Naive thymus-derived CD4-positive, alpha-beta T cell (primary cell): ENCODE measurements at regions not wholly inside any gene's neighbourhood (a gene's known extent, or its start where the extent isn't known, plus 50 kb on each side); places are given as distances from the start of the nearest gene placed in this dataset.

ENCODE experiments used
- ATAC-seq: fragments of 150-1000 bp; cut with Tn5 transposase; 2 replicates; pipeline ENCODE4 v1.10.0; 2021; ENCODE audit warnings: mild to moderate bottlenecking, moderate library complexity
- CTCF ChIA-PET: fragments of 350-600 bp; sonication (Branson Sonifier 250); formaldehyde crosslinking; loops from one replicate; lab custom pipeline; 2021; ENCODE audit warnings: antibody characterized with exemption; lab: Charles Lee
- POLR2A ChIA-PET: fragments of 350-600 bp; sonication (Branson Sonifier 250); formaldehyde crosslinking; loops from one replicate; lab custom pipeline; 2021; ENCODE audit warnings: antibody characterized with exemption, inconsistent platforms; lab: Charles Lee
- DNase-seq, 9 donors: peaks; one replicate each; pipeline versions ENCODE4 v3.0.0 to v3.0.0-alpha.2; 2020 to 2022; ENCODE audit warnings: mixed read lengths in 1 of 9
- H3K27ac ChIP-seq: one replicate; pipeline ENCODE4 v1.7.0; 2013; ENCODE audit warnings: mild to moderate bottlenecking, low read depth, low read length, moderate library complexity
- H3K27me3 ChIP-seq, 2 donors: one replicate each; pipeline ENCODE4 v1.7.0; 2013; ENCODE audit warnings: low read length in 2 of 2, mild to moderate bottlenecking in 2 of 2, moderate library complexity in 2 of 2; ENCODE audit not compliant: control insufficient read depth in 2 of 2, insufficient read depth in 2 of 2
- H3K36me3 ChIP-seq, 3 experiments: 1 replicate in 2 of 3; 2 replicates in 1 of 3; pipeline ENCODE4 v1.7.0; 2013; ENCODE audit warnings: low read length in 3 of 3, mild to moderate bottlenecking in 3 of 3, moderate library complexity in 1 of 3; ENCODE audit not compliant: insufficient read depth in 3 of 3, control insufficient read depth in 2 of 3
- H3K4me1 ChIP-seq, 2 donors: one replicate each; pipeline ENCODE4 v1.7.0; 2013; ENCODE audit warnings: low read length in 2 of 2, mild to moderate bottlenecking in 2 of 2, moderate library complexity in 1 of 2; ENCODE audit not compliant: control insufficient read depth in 2 of 2, insufficient read depth in 2 of 2
- H3K4me3 ChIP-seq: 2 replicates; pipeline ENCODE4 v1.7.0; 2013; ENCODE audit warnings: mild to moderate bottlenecking, low read length
- H3K9me3 ChIP-seq, 3 experiments: 1 replicate in 2 of 3; 2 replicates in 1 of 3; pipeline ENCODE4 v1.7.0; 2013; ENCODE audit warnings: low read length in 3 of 3; ENCODE audit not compliant: control insufficient read depth in 2 of 3
- H3K27ac Mint-ChIP-seq, 9 donors: one replicate each; pipeline ENCODE4 v1.8.0; 2020 to 2022; ENCODE audit warnings: mixed read lengths in 9 of 9, mild to moderate bottlenecking in 8 of 9, moderate library complexity in 5 of 9, inconsistent platforms in 2 of 9
- H3K27me3 Mint-ChIP-seq, 5 donors: one replicate each; pipeline ENCODE4 v1.8.0; 2021 to 2022; ENCODE audit warnings: mixed read lengths in 5 of 5, mild to moderate bottlenecking in 1 of 5
- H3K36me3 Mint-ChIP-seq, 5 donors: one replicate each; pipeline ENCODE4 v1.8.0; 2020 to 2022; ENCODE audit warnings: mixed read lengths in 5 of 5, mild to moderate bottlenecking in 3 of 5, inconsistent platforms in 1 of 5
- H3K4me1 Mint-ChIP-seq, 7 donors: one replicate each; pipeline ENCODE4 v1.8.0; 2020 to 2022; ENCODE audit warnings: mixed read lengths in 7 of 7, mild to moderate bottlenecking in 3 of 7, inconsistent platforms in 1 of 7
- H3K4me3 Mint-ChIP-seq, 10 donors: one replicate each; pipeline ENCODE4 v1.8.0; 2020 to 2022; ENCODE audit warnings: mild to moderate bottlenecking in 10 of 10, mixed read lengths in 10 of 10, moderate library complexity in 6 of 10, inconsistent platforms in 2 of 10
- H3K9me3 Mint-ChIP-seq, 11 donors: one replicate each; pipeline ENCODE4 v1.8.0; 2020 to 2022; ENCODE audit warnings: mixed read lengths in 11 of 11, mild to moderate bottlenecking in 4 of 11, inconsistent platforms in 1 of 11, moderate library complexity in 1 of 11
- intact Hi-C, 2 donors: fragments of 100-400 bp; cut with micrococcal nuclease; formaldehyde crosslinking; loops; one replicate each; pipeline ENCODE4 v1.15.1; 2023

DNA sequence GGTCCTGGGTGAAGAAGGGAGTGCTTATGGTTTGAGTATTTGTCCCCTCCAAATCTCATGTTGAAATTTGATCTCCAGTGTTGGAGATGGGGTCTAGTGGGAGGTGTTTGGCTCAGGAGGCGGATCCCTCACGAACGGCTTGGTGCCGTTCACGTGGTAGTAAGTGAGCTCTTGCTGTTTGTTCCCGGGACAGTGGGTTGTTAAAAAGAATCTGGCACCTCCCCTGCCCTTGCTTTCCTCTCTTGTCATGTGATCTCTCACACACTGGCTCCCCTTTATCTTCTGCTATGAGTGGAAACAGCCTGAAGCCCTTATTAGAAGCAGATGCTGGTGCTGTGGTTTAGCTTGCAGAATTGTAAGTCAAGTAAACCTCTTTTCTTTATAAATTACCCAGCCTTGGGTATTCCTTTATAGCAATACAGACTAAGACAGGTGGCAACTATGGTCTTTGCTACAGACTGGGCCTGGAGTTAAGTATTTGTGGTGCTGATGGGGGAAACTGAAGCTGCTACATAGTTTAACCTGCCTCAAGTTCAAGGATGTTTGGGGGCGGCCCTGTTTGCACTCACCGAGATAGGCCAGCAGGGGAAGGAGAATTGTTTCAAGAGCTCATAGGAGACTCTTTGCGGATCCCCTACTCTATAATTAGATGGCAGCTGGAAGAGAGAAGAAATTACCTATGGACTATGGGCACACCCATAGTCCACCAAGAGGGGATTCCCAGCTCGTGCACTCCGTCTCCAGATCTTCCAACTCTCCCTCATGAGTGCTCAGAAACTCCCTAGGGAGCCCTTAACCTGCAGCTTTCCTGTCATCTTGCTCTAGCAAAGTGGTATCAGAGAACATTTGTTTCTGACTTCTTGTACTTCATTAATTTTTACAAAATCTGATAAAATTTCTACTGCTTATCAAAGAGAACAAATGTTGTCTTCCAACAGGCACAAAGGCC is 164.6 kb downstream of the SLC15A5 start:
- POLR2A ChIA-PET = no interaction called here
- CTCF ChIA-PET = no interaction called here
- no peak for DNase-seq

DNA sequence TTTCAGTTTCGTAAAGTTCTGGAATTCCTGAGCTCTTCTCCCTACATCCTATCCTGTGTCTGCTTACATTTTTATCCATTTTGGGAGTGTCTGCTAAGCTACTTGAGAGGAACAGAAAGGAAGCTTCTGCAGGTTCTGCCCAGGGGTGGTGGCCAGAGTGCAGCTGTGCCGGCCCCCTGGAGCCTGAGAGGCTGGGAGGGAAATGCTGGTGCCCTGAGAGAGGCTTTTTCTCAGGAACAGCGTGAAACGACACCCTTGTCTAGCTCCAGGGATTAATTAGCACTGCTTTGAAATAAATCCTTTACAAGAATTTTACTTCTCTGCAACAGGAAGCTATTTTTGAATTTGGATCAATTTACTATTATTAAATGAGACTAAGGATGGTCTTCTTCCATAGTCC is 165.4 kb downstream of the SLC15A5 start:
- Histone ChIP-seq H3K4me1 (no peaks in the 10 kb centered on the region), H3K27ac (no peak overlapping the region), H3K9me3 (no peaks in the 10 kb centered on the region), H3K4me3 (no peak overlapping the region), H3K36me3 (no peaks in the 10 kb centered on the region), H3K27me3 (no peaks in the 10 kb centered on the region)
- H3K9me3 Mint-ChIP-seq = peaks cover 0 to 19% (median 7%) of the 10 kb centered on the region in 11 donors
- no peak for DNase-seq
- H3K36me3 Mint-ChIP-seq = no peaks in the 10 kb centered on the region
- no peaks in the 10 kb centered on the region for H3K4me1 Mint-ChIP-seq
- H3K27ac Mint-ChIP-seq = no peak overlapping the region
- no peak for ATAC-seq
- POLR2A ChIA-PET = no interaction called here
- intact Hi-C loops = no loop called here
- H3K27me3 Mint-ChIP-seq = peaks cover 0 to 15% (median 0%) of the 10 kb centered on the region in 5 donors
- H3K4me3 Mint-ChIP-seq = no peak overlapping the region
- CTCF ChIA-PET = no interaction called here

More for the DNA sequence above, 164.6 kb downstream of the SLC15A5 start:
- Mint-ChIP-seq H3K4me3 (no peak overlapping the region), H3K27ac (no peak overlapping the region), H3K9me3 (peaks cover 0 to 16% (median 5%) of the 10 kb centered on the region in 11 donors), H3K4me1 (no peaks in the 10 kb centered on the region), H3K27me3 (peaks cover 0 to 12% (median 0%) of the 10 kb centered on the region in 5 donors), H3K36me3 (no peaks in the 10 kb centered on the region)
- intact Hi-C loops = no loop called here
- H3K4me3 ChIP-seq = no peak overlapping the region
- H3K4me1 ChIP-seq = no peaks in the 10 kb centered on the region
- no peaks in the 10 kb centered on the region for H3K36me3 ChIP-seq
- H3K9me3 ChIP-seq = no peaks in the 10 kb centered on the region
- H3K27me3 ChIP-seq = no peaks in the 10 kb centered on the region
- H3K27ac ChIP-seq = no peak overlapping the region
- no peak for ATAC-seq

DNA sequence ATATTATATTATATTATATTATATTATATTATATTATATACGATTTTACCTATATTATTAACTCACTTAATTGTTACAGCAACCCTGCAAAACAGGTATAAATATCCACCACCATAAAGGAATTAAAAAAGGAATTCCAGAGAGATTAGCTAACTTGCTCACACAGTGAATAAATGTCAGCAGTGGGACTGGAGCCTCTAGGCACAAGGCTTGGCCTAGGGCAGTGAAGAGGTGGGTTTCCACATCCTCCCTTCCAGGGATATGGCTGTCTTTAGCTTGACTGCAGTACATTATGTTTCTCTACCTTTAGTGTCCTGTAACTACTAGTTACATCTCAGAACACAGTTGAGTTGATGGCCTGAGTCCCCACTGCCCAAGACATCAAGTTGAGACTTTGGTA is 166.9 kb downstream of the SLC15A5 start:
- H3K4me3 Mint-ChIP-seq = no peak overlapping the region
- no peaks in the 10 kb centered on the region for H3K36me3 Mint-ChIP-seq
- DNase-seq (no peak), ATAC-seq (no peak)
- ChIA-PET CTCF (no interaction called here), POLR2A (no interaction called here)
- H3K9me3 Mint-ChIP-seq = peaks cover 3 to 24% (median 10%) of the 10 kb centered on the region in 11 donors
- Histone ChIP-seq H3K27ac (no peak overlapping the region), H3K4me3 (no peak overlapping the region), H3K27me3 (no peaks in the 10 kb centered on the region), H3K4me1 (no peaks in the 10 kb centered on the region), H3K36me3 (no peaks in the 10 kb centered on the region), H3K9me3 (no peaks in the 10 kb centered on the region)
- H3K4me1 Mint-ChIP-seq = no peaks in the 10 kb centered on the region
- no peak overlapping the region for H3K27ac Mint-ChIP-seq
- intact Hi-C loops = no loop called here
- H3K27me3 Mint-ChIP-seq = peaks cover 0 to 15% (median 0%) of the 10 kb centered on the region in 5 donors

DNA sequence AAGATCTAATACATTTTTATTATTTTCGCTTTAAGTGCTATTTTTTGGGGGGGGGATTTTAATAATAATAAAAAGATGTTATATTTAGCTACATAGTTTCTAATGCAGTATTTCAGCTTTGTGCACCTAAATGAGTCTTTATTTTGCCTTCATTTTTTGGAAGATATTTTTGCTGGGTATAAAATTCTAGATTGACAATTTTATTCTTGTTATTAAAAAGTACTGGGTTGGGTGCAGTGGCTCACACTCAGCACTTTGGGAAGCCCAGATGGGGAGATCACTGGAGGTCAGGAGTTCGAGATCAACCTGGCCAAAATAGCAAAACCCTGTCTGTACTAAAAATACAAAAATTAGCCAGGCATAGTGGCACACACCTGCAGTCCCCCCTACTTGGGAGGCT is 173.6 kb downstream of the SLC15A5 start:
- no peak overlapping the region for H3K27ac Mint-ChIP-seq
- ChIA-PET CTCF (no interaction called here), POLR2A (no interaction called here)
- no peak overlapping the region for H3K4me3 Mint-ChIP-seq
- H3K9me3 Mint-ChIP-seq = peaks cover 3 to 51% (median 22%) of the 10 kb centered on the region in 11 donors
- intact Hi-C loops = no loop called here
- Histone ChIP-seq H3K27ac (no peak overlapping the region), H3K9me3 (no peaks in the 10 kb centered on the region), H3K4me3 (no peak overlapping the region), H3K4me1 (no peaks in the 10 kb centered on the region), H3K27me3 (no peaks in the 10 kb centered on the region), H3K36me3 (no peaks in the 10 kb centered on the region)
- H3K4me1 Mint-ChIP-seq = no peaks in the 10 kb centered on the region
- DNase-seq (no peak), ATAC-seq (no peak)
- H3K27me3 Mint-ChIP-seq = peaks cover 0 to 14% (median 0%) of the 10 kb centered on the region in 5 donors
- no peaks in the 10 kb centered on the region for H3K36me3 Mint-ChIP-seq

DNA sequence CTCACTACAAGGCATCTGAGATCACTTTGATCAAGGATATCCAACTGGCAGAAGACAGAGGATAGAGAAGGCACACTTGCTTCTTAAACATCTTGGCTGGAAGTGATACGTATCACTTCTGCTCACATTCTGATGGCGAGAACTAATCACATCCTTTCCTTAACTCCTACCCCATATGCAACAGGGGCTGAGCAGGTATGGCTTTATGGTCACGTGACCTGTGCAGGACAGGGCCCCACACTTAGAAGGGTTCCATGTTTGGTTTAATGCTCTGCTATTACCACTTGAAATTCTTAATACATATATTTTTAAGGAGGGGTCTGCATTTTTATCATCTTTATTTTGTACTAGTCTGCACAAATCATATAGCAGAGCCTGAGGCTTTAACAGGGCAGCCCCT is 177.3 kb downstream of the SLC15A5 start:
- H3K27ac Mint-ChIP-seq = no peak overlapping the region
- ATAC-seq (no peak), DNase-seq (no peak)
- CTCF ChIA-PET = no interaction called here
- Histone ChIP-seq H3K4me3 (no peak overlapping the region), H3K36me3 (no peaks in the 10 kb centered on the region), H3K27me3 (no peaks in the 10 kb centered on the region), H3K9me3 (no peaks in the 10 kb centered on the region), H3K4me1 (no peaks in the 10 kb centered on the region), H3K27ac (no peak overlapping the region)
- H3K4me1 Mint-ChIP-seq = no peaks in the 10 kb centered on the region
- POLR2A ChIA-PET = no interaction called here
- no peak overlapping the region for H3K4me3 Mint-ChIP-seq
- H3K27me3 Mint-ChIP-seq = peaks cover 0 to 3% (median 0%) of the 10 kb centered on the region in 5 donors
- intact Hi-C loops = no loop called here
- H3K36me3 Mint-ChIP-seq = no peaks in the 10 kb centered on the region
- peaks cover 0 to 33% (median 16%) of the 10 kb centered on the region in 11 donors for H3K9me3 Mint-ChIP-seq

DNA sequence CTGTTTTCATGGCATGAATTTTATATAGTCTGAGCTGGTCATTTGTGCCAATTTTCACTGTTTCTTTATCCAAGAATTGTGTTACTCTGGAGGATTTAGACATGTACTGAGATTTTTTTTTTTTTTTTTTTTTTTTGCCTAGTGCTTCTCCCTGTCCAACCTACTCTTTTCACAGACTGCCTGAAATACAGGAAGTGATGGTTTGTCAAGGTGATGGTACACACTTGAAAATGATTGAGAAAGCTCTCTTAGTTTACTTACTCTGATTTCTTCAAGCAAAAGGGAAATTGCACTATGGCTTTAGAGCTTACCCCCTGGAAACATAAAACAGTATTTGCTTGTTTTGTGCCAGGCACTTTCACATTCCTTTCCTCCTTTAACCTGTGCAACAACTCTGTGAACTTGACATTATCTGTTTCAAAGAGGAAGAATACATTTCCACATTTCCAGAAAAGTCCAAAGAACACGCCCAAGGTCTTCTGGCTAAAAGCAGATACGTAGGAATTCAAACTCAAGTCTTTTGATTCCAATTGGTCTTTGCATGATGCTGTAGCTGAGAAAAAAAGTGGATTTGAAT is 181.1 kb downstream of the SLC15A5 start:
- no peaks in the 10 kb centered on the region for H3K9me3 ChIP-seq
- no peaks in the 10 kb centered on the region for H3K4me1 ChIP-seq
- H3K27me3 ChIP-seq = no peaks in the 10 kb centered on the region
- DNase-seq (no peak), ATAC-seq (no peak)
- ChIA-PET CTCF (no interaction called here), POLR2A (no interaction called here)
- H3K4me3 ChIP-seq = no peak overlapping the region
- Mint-ChIP-seq H3K4me3 (no peak overlapping the region), H3K27me3 (peaks cover 0 to 3% (median 0%) of the 10 kb centered on the region in 5 donors), H3K9me3 (peaks cover 0 to 8% (median 4%) of the 10 kb centered on the region in 11 donors), H3K27ac (no peak overlapping the region), H3K4me1 (no peaks in the 10 kb centered on the region), H3K36me3 (no peaks in the 10 kb centered on the region)
- intact Hi-C loops = no loop called here
- H3K27ac ChIP-seq = no peak overlapping the region
- H3K36me3 ChIP-seq = no peaks in the 10 kb centered on the region
